Gastrocnemius medialis (tissue), 4 donors: ENCODE measurements at regions not wholly inside any gene's neighbourhood (a gene's known extent, or its start where the extent isn't known, plus 50 kb on each side); places are given as distances from the start of the nearest gene placed in this dataset.

ENCODE experiments used
- ATAC-seq, 2 donors: fragments of 150-250 bp; one replicate each; pipeline ENCODE4 v1.9.1; 2016
- DNase-seq, 2 donors: peaks; one replicate each; pipeline ENCODE4 v3.0.0-alpha.2; 2019
- H3K27ac ChIP-seq, 4 donors: fragments of 200-600 bp; sonication (generic); 1 replicate in 1 of 4; 2 replicates in 3 of 4; pipeline ENCODE4 v1.5.1; 2016 to 2018; ENCODE audit warnings: mild to moderate bottlenecking in 2 of 4, moderate library complexity in 1 of 4
- H3K27me3 ChIP-seq, 3 donors: fragments of 200-600 bp; sonication (generic) in 2 of 3; 1 replicate in 1 of 3; 2 replicates in 2 of 3; pipeline versions ENCODE4 v1.5.1 to v1.6.0; 2016 to 2019; ENCODE audit warnings: mild to moderate bottlenecking in 1 of 3, moderate library complexity in 1 of 3
- H3K36me3 ChIP-seq, 2 donors: fragments of 200-600 bp; sonication (generic) in 1 of 2; one replicate each; pipeline ENCODE4 v1.5.1; 2017 to 2018
- H3K4me1 ChIP-seq, 2 donors: fragments of 200-600 bp; sonication (generic) in 1 of 2; one replicate each; pipeline ENCODE4 v1.5.1; 2016 to 2017; ENCODE audit warnings: mild to moderate bottlenecking in 2 of 2
- H3K4me3 ChIP-seq, 4 donors: fragments of 200-600 bp; sonication (generic) in 3 of 4; 1 replicate in 1 of 4; 2 replicates in 3 of 4; pipeline ENCODE4 v1.5.1; 2016 to 2019; ENCODE audit warnings: mild to moderate bottlenecking in 2 of 4
- H3K9me3 ChIP-seq, 3 donors: fragments of 200-600 bp; sonication (generic) in 2 of 3; 1 replicate in 1 of 3; 2 replicates in 2 of 3; pipeline ENCODE4 v1.5.1; 2016 to 2019
- POLR2A ChIP-seq, 2 donors: fragments of 450-650 bp; IDR thresholded peaks; one replicate each; pipeline ENCODE4 v1.6.1; 2017; ENCODE audit warnings: antibody characterized with exemption in 2 of 2, mild to moderate bottlenecking in 2 of 2, moderate library complexity in 2 of 2
- in situ Hi-C, 4 donors: fragments of 200-750 bp; cut with MboI; loops; one replicate each; pipeline versions ENCODE4 v1.15.0 to v1.8.0; 2017; ENCODE audit warnings: low sequenced_read_pairs in 4 of 4
- intact Hi-C: fragments of 100-400 bp; cut with DNase I; formaldehyde crosslinking; loops from one replicate; pipeline ENCODE4 v1.15.1; 2023; ENCODE audit warnings: low total_unique reads
- TF ChIP-seq, protein P1 (sequence below), 5 experiments: fragments of 450-650 bp in 3 of 5; fragments of 200-600 bp in 2 of 5; sonication (generic) in 2 of 5; IDR thresholded peaks in 4 of 5; conservative IDR thresholded peaks in 1 of 5; 1 replicate in 4 of 5; 2 replicates in 1 of 5; pipeline ENCODE4 v1.5.1; 2016 to 2019; ENCODE audit warnings: antibody characterized with exemption in 5 of 5, mild to moderate bottlenecking in 3 of 5, moderate library complexity in 3 of 5

DNA sequence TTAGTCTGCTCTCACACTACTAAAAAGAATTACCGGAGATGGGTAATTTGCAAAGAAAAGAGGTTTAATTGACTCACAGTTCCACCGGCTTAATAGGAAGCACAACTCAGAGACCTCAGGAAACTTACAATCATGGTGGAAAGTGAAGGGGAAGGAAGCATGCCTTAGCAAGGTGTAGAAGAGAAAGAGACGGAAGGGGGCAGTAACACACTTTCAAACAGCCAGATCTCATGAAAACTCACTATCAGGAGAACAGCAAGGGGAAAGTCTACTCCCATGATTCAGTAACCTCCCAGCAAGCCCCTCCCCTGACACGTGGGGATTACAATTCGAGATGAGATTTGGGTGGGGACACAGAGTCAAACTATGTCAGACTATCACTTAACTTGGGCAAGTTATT lies 236.6 kb upstream of the ANO3 start:
- Histone ChIP-seq H3K4me3 (no peak overlapping the region), H3K9me3 (no peaks in the 10 kb centered on the region), H3K27me3 (no peaks in the 10 kb centered on the region), H3K27ac (no peak overlapping the region), H3K36me3 (no peaks in the 10 kb centered on the region), H3K4me1 (no peaks in the 10 kb centered on the region)
- intact Hi-C loops: no loop called here
- in situ Hi-C loops: no loop called here
- TF ChIP-seq, protein P1, sequence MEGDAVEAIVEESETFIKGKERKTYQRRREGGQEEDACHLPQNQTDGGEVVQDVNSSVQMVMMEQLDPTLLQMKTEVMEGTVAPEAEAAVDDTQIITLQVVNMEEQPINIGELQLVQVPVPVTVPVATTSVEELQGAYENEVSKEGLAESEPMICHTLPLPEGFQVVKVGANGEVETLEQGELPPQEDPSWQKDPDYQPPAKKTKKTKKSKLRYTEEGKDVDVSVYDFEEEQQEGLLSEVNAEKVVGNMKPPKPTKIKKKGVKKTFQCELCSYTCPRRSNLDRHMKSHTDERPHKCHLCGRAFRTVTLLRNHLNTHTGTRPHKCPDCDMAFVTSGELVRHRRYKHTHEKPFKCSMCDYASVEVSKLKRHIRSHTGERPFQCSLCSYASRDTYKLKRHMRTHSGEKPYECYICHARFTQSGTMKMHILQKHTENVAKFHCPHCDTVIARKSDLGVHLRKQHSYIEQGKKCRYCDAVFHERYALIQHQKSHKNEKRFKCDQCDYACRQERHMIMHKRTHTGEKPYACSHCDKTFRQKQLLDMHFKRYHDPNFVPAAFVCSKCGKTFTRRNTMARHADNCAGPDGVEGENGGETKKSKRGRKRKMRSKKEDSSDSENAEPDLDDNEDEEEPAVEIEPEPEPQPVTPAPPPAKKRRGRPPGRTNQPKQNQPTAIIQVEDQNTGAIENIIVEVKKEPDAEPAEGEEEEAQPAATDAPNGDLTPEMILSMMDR (IDR thresholded peaks at IDR 0.05 in 4 of 5, conservative IDR thresholded peaks at IDR 0.05 in 1 of 5): no peak
- TF ChIP-seq POLR2A (IDR thresholded peaks at IDR 0.05): no peak
- DNase-seq: no peak
- ATAC-seq: no peak

DNA sequence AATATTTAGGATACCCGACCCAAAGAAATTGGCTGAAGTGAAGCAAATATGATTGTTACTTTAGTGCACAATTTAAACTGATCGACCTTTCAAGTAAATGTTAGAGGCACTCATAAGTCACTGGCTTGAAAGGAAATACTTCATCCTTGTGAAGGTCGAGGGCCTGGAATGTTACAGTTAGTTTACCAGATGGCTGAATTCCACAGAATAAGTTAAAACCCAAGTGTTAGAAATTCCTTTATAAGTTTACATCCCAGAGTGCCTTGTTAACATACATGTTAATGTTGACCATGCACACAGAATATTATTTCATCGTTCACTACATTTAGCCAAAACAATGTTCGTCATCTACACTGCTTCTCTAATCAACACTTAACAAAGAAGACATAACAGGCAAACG lies 235.5 kb upstream of the ANO3 start:
- H3K36me3 ChIP-seq: no peaks in the 10 kb centered on the region
- TF ChIP-seq POLR2A (IDR thresholded peaks at IDR 0.05): no peak
- TF ChIP-seq, protein P1 (IDR thresholded peaks at IDR 0.05 in 4 of 5, conservative IDR thresholded peaks at IDR 0.05 in 1 of 5): no peak
- DNase-seq (no peak), ATAC-seq (no peak)
- H3K4me1 ChIP-seq: no peaks in the 10 kb centered on the region
- no peak overlapping the region for H3K27ac ChIP-seq
- H3K4me3 ChIP-seq: no peak overlapping the region
- in situ Hi-C loops (no loop called here), intact Hi-C loops (no loop called here)
- H3K27me3 ChIP-seq: no peaks in the 10 kb centered on the region
- H3K9me3 ChIP-seq: no peaks in the 10 kb centered on the region

DNA sequence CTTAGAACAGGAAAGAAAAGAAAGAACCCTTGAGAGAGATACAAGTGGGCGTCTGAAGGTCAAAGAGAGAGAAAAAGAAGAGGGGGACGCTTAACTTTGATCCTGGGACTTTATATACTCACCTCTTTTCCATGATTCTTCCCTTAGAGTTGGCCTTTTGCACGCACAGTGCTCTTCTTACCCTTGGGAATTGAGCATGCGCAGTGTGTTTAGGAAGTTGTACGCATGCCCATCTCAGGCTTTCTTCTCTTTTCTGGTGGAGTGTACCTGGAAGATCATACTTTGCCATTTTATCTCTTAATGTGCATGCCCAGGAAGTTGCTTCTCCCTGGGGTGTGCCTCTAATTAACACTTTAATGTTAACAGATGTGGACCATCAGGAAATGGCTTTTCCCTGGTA lies 229.6 kb upstream of the ANO3 start:
- Histone ChIP-seq H3K9me3 (no peaks in the 10 kb centered on the region), H3K4me3 (no peak overlapping the region), H3K4me1 (no peaks in the 10 kb centered on the region), H3K27ac (no peak overlapping the region), H3K27me3 (no peaks in the 10 kb centered on the region), H3K36me3 (no peaks in the 10 kb centered on the region)
- ATAC-seq: no peak
- in situ Hi-C loops (no loop called here), intact Hi-C loops (no loop called here)
- no peak for DNase-seq
- TF ChIP-seq, protein P1 (IDR thresholded peaks at IDR 0.05 in 4 of 5, conservative IDR thresholded peaks at IDR 0.05 in 1 of 5): no peak
- no peak for TF ChIP-seq POLR2A (IDR thresholded peaks at IDR 0.05)

DNA sequence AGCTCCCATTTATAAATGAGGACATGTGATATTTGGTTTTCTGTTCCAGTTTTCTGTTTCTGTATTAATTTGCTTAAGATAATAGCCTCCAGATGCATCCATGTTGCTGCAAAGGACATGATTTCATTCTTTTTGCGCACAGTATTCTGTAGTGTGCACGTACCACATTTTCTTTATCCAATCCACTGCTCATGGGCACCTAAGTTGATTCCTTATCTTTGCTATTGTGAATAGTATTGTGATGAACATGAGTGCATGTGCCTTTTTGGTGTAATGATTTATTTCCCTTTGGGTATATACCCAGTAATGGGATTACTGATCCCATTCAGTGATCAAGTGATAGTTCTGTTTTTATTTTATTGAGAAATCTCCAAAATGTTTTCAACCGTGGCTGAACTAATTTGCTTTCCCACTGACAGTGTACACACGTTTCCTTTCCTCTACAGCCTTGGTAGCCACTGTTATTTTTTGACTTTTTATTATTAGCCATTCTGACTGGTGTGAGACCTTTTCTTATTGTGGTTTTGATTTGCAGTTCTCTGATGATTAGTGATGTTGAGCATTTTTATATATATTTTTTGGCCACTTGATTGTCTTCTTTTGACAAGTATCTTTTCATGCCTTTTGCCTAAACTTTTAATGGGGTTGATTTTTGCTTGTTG lies 226.0 kb upstream of the ANO3 start:
- no peaks in the 10 kb centered on the region for H3K36me3 ChIP-seq
- in situ Hi-C loops (no loop called here), intact Hi-C loops (no loop called here)
- no peak overlapping the region for H3K4me3 ChIP-seq
- H3K27me3 ChIP-seq: no peaks in the 10 kb centered on the region
- H3K4me1 ChIP-seq: no peaks in the 10 kb centered on the region
- ATAC-seq (no peak), DNase-seq (no peak)
- H3K9me3 ChIP-seq: no peaks in the 10 kb centered on the region
- H3K27ac ChIP-seq: no peak overlapping the region
- TF ChIP-seq, protein P1 (IDR thresholded peaks at IDR 0.05 in 4 of 5, conservative IDR thresholded peaks at IDR 0.05 in 1 of 5): no peak
- no peak for TF ChIP-seq POLR2A (IDR thresholded peaks at IDR 0.05)

DNA sequence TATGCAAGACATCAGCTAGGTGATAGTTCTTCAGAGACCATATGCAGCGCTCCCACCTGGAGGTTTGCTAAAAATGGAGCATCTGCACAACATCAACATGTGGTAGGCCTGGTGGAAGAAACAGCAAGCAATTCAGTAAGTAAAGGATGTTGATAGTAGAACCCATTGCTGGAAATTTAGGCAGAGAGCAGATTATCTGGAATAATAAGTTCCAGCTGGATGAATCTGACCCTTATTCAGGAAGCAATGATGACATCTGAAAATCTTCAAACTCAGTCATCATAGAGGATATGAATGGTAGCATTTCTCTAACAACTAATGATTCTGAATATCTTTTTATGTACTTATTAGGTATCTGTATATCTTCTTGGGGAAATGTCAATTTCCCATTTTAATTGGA lies 225.2 kb upstream of the ANO3 start:
- Histone ChIP-seq H3K9me3 (no peaks in the 10 kb centered on the region), H3K36me3 (no peaks in the 10 kb centered on the region), H3K4me3 (no peak overlapping the region), H3K27ac (no peak overlapping the region), H3K27me3 (no peaks in the 10 kb centered on the region), H3K4me1 (no peaks in the 10 kb centered on the region)
- no peak for TF ChIP-seq POLR2A (IDR thresholded peaks at IDR 0.05)
- TF ChIP-seq, protein P1 (IDR thresholded peaks at IDR 0.05 in 4 of 5, conservative IDR thresholded peaks at IDR 0.05 in 1 of 5): no peak
- intact Hi-C loops (no loop called here), in situ Hi-C loops (no loop called here)
- DNase-seq (no peak), ATAC-seq (no peak)
